ENCODE measurements at regions not wholly inside any gene's neighbourhood (a gene's known extent, or its start where the extent isn't known, plus 50 kb on each side); places are given as distances from the start of the nearest gene placed in this dataset.
"Not testable (repeated sequence)": the region's sequence is repeated elsewhere in the genome, so short reads cannot be mapped to it uniquely, and the experiment has no call there.

DNA sequence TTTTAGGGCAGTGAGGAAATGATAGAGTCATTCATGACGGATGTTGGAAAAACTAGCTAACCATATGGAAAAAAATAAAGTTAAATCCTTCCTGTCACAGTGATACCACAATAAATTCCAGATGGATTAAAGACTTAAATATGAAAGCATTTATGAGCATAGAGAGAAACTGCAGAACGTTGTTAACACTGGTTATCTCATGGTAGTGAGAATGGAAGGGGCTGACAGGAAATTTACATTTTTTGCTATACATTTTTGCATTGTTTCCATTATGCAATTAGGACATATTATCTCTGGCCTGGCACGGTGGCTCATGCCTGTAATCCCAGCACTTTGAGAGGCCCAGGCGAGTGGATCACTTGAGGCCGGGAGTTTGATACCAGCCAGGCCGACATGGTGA lies 130.5 kb upstream of the VOPP1 start:
- not testable (repeated sequence) for DNase-seq (ENCODE audit: low spot score)

DNA sequence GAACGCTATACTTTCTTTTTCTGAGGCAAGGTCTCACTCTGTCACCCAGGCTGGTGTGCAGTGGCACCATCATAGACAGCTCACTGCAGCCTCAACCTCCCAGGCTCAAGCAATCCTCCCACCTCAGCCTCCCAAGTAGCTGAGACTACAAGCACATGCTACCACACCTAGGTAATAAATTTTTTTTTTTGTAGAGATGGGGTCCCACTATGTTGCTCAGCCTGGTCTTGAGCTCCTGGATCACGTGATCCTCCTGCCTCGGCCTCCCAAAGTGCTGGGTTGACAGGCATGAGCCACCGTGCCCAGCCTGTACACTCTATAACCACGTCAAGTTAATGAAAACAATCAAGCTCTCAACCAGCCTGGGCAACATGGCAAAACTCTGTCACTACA lies 127.1 kb upstream of the VOPP1 start:
- DNase-seq (ENCODE audit: low spot score) = not testable (repeated sequence)

DNA sequence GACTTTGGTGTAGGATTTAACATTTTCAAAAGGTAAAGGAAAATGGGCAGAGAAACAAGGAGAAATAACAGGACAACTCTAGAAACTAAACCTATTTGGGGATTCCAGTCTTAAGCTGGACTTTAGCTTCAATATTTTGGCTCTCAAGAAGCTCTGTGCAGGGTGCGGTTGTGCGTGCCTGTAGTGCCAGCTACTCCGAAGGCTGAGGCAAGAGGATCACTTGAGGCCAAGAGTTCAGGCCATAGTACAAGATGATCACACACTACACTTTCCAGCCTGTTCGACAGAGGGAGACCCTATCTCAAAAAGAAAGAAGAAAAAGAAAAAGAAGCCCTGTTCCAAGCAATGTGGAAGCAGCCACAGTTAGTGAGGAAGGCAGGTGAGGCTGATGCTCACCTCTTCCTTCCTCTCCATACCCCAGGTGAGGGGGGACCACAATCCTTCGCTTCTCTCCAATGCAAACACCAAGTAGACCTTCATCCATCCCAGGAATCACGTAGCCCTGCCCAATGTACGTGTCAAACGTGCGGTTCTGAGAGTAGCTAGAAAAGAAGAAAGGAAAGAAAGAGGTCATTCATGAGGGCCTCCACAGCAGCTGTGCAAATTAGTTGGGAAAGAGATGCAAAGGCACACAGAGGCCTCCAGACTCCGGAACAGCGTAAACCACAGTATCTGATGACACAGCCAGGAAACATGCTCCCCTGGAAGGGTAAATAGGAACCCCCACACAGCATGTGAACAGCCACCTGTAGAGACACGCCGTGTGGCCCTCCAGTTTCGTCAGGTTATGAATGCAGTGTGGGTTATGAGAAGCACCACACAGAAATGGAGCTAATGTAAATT lies 126.5 kb upstream of the VOPP1 start:
- not testable (repeated sequence) for DNase-seq (ENCODE audit: low spot score)

DNA sequence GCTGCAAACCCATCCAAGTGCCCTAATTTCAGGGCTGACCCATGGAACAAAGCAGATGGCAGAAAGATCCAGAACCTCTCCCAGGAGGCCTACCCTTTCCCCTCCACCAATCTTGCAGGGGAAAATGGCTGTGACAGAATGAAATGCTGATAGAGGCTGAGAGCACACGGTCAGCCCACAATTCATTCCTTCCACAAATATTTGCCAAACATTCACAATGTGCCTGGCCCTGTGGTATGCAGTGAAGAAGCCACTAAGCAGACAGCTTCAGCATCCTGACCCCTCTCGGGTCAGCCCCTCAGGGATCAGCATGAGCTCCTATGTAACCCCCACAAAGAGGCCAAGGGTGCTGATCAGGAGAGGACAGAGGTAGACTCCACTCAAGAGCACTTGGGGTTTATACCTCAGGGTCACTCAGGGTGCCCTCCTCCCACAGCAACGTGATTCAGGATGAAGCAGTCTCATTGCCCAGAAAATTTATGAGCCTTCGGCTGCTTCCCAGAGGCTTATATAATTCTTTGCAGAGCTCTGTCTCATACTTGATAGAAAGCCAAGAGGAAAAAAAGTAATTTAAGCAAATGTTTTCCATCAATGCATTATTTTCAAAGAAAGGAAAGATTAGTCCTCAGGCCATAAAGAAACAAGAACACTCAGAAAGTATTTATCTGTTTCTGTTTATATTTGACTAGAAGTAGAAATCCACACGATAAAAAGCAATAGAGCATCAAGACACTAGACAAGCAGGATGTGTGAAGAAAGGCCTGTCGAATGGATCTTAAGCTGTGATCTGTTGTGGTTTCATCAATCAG lies 123.8 kb upstream of the VOPP1 start:
- peak; percentile 23 for DNase-seq (ENCODE audit: low spot score)

DNA sequence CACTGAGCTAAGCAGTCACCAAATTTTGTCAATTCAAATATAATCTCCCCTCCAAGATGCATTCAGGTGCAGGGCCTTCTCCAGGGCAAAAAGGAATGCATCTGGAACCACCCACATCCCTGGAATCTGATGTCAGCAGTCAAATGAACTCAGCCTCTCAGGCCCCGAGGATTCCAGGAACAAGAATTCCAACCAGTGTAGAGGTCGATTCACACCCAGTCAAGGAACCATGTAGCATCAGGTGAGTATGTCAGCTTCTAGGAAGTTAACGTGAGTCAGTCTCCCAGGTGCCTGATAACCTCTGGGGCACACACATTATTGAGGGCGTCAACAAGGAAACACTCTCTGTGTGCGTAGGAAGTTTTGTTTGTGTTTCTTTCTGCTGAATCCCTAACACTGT lies 122.2 kb upstream of the VOPP1 start:
- not testable (repeated sequence) for DNase-seq (ENCODE audit: low spot score)

DNA sequence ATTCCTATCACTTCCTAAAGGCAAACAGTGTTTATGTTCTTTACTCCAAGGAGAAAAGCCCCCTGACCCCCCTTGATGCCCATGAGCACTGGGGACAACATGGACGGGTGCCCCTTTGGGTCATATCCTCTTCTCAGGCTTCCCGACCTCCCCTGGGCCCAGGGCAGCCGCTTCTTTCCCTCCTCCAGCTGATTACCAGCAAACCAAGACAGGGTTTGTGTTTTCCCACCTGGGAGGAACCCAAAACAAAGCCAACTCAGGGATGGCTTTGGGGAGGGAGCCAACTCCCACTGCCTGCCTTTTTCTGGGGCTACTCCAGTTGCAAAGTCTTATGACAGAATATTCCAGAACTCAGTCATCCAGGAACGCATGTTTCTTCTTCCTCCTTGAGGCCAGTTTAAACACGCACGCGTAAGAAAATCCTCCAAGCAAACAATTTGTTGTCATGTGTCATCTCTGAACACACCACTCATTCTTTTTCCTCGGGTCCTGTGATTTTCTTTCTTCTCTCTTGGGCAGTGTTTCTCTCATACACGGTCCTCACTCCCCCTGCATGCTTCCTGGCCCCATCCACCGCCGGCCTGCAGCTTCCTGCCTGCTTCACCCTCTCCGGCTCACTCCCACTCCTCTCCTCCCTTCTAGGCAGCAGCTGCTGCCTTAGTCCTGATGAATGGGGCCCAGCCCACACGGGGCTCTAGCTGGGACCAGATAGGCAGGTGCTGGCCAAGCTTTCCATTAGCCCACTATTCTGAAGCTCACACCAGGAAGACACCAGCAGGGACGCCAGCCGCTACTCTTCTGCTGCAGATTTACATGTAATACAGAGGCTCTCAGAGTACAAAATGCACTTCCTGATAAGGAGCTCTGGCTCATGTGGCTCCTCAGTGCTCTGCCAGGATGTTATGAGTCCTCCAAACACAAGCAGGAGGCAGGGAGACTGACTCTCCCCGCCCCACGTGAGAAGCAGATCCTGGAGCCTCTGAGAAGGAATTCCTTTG lies 116.7 kb upstream of the VOPP1 start:
- peak; percentile 14 for DNase-seq (ENCODE audit: low spot score)

DNA sequence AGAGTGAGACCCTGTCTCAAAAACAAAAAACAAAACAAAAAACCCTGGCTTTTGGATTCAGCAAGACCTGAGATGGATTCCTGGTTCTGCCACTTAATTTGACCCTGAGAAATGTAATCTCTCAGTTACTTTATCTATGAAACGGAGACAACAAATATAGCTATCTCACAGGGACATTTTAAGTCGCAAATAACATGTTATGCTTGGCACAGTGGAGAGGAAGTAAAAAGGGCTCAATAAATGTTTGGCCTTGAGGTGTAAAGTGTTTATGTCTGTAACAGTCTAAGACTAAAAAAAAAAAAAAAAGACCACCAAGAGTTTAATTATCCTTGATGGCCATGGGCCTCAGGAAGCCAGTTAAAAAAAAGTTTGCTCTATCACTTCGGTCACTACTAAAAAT lies 116.0 kb upstream of the VOPP1 start:
- DNase-seq (ENCODE audit: low spot score) = not testable (repeated sequence)

DNA sequence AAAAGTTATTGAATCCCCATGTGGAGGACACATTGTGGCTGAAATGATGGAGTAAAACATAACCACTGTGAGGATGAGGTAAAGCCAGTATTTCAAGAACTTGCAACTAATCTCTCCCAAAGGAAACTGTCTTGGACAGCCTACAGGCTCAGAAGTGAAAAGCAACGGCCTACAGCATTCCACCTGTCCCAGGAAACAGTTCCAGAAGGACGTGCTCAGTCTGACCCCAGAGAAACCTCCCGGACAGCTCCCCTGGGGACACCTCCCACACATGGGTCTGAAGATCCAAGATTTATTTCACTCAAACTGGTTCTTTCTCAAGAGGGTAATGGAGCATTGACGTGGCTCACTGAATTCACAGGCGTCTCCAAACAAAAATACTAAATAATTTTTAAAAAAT lies 115.0 kb upstream of the VOPP1 start:
- not testable (repeated sequence) for DNase-seq (ENCODE audit: low spot score)

DNA sequence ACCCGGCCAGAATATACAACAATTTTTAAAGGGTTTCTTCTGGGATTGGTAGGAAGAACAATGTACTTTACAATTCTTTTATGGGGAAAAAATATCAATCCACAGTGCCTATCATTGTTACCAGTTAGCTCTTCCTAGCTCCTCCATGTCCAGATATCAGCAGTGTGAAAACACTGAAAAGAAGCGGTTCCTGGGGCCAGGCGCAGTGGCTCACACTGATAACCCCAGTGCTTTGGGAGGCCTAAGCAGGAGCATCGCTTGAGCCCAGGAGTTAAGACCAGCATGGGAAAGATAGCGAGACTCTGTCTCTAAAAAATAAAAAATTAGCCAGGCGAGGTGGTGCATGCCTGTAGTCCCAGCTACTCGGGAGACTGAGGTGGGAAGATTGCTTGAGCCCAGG lies 114.5 kb upstream of the VOPP1 start:
- not testable (repeated sequence) for DNase-seq (ENCODE audit: low spot score)

DNA sequence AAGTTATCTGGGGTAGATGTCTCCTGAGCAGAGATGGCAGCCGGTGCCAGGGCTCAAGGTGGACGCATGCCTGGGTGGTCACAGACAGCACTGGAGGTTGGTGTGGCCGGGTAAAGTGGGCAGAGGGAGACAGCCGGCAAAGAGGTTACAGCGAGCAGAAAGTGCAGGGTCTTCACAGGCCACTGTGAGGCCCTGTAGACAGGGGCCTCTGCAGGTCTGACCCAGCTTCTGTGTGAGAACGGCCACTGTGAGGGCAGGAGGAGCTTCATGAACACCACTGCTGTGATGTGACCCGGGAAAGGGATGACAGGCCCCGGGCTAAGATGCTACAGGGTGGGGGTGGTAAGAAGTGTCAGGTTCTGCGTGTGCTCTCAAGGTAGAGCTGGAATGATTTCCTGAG lies 111.2 kb upstream of the VOPP1 start:
- DNase-seq (ENCODE audit: low spot score) = not testable (repeated sequence)

DNA sequence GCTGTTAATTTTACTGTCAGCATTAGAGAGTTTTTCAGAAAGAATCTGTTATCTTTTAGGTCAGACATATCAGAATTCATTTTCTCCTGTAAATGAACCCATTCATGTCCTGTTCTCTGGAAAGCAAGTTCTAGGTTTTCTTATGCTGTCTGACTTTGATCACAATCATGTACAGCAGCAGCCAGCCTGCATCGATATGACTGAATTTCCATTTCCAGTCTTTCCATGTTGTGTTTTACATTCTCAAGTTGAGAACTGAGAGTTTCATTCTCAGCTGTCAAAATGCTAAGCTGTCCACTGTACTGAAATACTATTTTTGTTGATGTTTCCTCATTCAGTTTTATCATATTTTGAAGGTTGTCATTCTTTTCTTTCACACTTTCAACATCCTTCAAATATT lies 103.3 kb upstream of the VOPP1 start:
- DNase-seq (ENCODE audit: low spot score) = not testable (repeated sequence)

DNA sequence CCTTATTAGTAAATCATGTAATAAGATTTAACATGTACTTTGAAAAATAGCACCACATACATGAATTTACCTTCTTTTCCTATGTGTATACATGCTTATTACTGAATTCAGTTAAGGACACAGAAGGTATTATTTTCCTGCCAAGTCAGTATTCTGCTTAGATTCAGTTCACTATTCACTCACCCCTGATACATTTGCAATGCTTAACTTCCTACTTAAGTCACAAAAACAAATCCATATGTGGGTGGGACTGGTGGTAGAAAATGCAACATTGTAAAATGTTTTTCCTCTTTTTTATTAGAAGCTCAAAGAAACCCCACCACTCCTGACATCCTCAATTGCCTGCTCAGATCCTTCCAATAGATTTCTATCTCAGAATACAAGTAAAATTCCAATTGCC lies 101.2 kb upstream of the VOPP1 start:
- not testable (repeated sequence) for DNase-seq (ENCODE audit: low spot score)

DNA sequence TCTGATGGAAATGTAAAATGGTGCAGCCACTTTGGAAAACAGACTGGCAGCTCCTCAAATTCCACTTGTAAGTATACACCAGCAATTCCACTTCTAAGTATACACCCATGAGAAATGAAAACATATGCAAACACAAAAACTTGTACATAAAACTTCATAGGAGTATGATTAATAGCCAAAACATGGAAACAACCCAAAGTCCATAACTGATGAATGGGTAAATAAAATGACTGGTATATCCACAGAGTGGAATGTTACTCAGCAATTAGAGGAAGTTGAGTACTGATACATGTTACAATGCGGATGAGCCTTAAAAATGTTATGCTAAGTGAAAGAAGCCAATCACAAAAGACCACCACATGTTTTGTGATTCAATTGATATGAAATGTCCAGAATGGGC lies 99.8 kb upstream of the VOPP1 start:
- DNase-seq (ENCODE audit: low spot score) = not testable (repeated sequence)

DNA sequence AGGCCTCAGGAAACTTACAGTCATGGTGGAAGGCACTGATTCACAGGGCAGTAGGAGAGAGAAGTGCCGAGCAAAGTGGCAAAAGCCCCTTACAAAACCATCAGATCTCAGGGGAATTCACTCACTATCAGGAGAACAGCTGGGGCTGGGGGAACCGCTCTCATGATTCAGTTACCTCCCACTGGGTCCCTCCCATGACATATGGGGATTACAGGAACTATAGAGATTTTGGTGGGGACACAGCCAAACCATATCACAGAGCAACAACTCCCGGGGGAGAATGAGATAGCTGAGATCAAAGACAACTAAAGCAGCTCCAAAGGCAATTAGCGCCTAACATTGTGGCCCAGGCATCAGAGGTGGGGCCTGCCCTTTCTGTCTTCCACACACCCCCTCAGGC lies 85.4 kb upstream of the VOPP1 start:
- no peak for DNase-seq (ENCODE audit: low spot score)

DNA sequence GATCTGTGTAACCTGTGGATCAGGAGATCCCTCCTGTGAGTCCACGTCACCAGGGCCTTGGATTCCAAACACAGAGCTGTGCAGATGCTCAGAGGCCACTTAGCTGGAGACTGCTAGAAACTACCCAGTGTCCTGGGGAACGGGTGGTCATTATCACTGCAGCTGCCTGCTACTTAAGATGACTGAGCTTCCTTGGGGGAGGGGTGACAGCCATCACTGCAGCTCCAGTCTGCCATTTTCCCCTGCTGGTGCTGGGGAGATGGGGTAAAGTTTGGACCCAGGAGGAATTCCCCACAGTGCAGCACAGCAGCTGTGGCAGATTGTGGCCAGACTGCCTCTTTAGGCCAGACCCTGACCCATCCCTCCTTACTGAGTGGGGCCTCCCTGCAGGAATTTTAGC lies 78.8 kb upstream of the VOPP1 start:
- no peak for DNase-seq (ENCODE audit: low spot score)

DNA sequence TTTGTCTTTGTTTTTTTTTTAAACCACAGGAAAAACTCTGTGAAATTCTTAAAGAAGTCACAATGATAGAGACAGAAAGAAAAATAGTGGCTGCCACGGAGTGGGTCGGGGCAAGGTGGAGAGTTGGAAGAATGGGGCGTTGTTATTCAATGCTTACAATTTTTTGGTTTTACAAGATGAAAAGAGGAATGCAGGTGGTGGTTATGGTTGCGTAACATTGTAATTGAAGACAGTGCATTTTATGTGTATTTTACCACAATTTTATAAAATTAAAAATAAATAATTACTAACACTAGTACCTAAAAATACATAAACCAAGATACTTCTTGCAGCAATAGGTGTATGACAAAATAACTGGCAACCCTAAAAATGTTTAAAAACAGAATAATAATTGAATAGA lies 76.9 kb upstream of the VOPP1 start:
- no peak for DNase-seq (ENCODE audit: low spot score)

DNA sequence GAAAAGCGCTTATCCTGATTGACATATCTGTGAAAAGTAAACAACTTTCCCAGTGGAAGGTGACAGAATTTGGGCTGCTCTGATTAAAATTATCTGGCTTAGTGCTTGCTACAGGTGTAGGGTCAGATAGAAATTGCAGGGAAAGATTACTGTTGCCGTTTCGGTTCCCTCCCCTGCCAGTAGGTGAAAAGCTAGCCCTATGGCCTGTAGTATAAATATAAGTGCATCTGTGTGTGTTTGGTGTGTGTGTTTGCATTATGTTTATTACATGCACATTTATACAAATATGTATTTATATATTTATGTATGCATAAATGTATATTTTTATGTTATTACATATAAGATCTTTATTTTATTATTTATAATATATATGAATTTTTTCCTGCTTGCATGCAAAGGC lies 72.3 kb upstream of the VOPP1 start:
- no peak for DNase-seq (ENCODE audit: low spot score)

DNA sequence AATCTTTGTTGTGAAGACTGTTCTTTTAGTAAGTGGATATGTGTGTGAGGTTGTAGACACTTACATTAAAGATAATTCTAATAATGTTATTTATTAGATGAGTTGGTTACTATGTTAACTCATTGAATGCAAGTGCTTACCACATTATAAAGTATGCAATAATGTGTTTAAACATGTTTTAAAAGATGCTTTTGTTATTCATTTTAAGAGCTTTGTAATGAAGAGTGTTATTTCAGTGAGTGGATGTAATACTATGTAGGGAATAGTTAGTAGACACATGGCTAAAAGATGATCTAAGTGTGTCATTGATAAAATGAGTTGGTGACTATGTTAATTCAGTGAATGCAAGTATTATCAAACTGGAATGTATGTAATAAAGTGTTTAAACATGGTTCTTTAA lies 70.0 kb upstream of the VOPP1 start:
- DNase-seq (ENCODE audit: low spot score) = no peak

DNA sequence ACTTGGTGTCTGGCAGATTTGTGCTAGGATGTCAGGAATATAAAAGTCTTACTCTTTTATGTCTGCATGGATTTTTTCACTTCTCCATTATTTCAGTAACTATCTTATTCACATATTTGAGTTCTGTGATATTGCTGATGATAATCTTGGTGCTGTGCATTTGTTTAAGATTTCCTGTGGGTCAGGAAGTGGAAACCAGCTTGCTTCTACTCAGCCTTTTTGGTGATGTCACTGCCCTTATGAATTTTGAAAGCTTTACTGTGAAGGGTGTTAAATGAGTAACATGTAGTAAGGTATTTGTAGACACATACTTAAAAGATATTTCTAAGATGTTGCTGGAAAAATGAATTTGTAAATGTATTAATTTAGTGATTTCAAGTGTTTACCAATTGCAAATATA lies 69.5 kb upstream of the VOPP1 start:
- DNase-seq (ENCODE audit: low spot score) = no peak

DNA sequence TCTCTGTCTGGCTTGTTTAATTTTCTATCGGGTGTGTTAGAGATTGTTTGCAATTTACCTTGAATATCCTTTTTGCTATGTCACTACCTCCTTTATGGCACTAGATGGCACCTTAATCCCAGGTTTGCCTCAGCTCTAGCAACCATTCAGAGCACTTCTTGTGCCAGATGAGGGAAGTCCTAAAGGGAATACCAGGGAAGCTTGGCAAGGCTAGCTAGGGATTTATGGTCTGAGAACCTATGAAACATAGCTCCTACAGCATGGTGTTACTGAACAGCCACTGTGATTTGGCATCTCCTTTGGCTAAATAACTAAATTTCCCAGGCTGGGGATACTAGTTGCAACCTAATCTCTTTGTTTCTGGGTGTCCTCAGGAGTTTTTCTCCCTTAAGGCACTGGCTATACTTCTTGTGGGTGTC lies 69.0 kb upstream of the VOPP1 start:
- peak; percentile 82 for DNase-seq (ENCODE audit: low spot score)

DNA sequence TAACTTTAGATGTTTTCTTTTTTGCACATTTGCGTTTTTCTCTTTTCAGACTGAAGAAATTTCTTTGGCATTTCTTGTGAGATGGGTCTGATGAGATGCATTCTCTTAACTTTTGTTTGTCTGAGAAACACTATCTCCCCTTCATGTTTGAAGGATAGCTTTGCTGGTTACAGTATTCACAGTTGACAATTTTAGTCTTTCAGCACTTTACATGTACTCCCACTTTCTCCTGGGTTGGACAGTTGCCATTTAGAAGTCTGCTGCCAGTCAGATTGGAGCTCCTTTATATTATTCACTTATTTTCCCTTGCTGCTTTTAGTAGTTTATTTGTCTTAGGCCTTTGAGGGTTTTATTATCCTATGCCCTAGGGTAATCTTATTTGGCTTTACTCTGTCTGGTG lies 67.3 kb upstream of the VOPP1 start:
- DNase-seq (ENCODE audit: low spot score) = no peak

DNA sequence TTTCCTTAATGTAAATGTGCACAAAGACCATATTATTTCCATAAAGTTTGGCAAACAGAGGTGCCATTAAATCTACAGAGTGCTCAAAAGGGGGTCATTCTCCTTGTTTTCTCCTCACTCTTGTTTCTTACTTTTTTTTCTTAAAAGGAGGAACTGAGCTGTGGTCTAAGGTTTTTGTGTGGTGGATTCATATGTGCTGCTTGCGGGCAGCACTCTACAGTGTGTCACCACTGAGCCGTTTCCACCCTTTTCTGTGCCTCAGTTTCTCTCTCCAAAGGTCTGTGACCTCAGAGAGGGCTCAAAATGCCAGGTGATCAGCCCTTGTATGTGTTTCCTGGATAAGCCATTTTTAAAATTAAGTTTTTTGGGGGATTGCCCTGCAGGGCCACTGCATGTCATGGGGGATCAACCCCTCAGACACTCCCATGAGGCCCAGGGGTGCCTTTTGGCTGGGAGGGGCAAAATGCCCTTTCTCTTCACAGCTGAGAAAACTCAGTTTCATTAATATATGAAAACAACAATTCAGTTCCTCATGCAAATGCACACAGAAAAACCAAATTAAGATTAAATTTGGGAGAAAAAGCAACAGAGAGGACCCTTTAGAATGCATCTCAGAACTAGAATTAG lies 56.9 kb upstream of the VOPP1 start:
- no peak for DNase-seq (ENCODE audit: low spot score)

Data from COLO829 (cell line).